ENCODE measurements at regions not wholly inside any gene's neighbourhood (a gene's known extent, or its start where the extent isn't known, plus 50 kb on each side); places are given as distances from the start of the nearest gene placed in this dataset.

GRCh38 chr4:96708766-96709165 lies 868.9 kb downstream of the PDHA2 start:
- DNase-seq, result no peak

- DNase-seq, result no peak
Observed at GRCh38 chr4:96713271-96713850, 873.5 kb downstream of the PDHA2 start.

- no peak for DNase-seq
Observed at GRCh38 chr4:96729641-96730040, 889.7 kb downstream of the PDHA2 start.

GRCh38 chr4:96730432-96730831 lies 890.5 kb downstream of the PDHA2 start:
- no peak for DNase-seq

- no peak for DNase-seq
Observed at GRCh38 chr4:96736352-96736889, 896.5 kb downstream of the PDHA2 start.

GRCh38 chr4:96739101-96739500 lies 899.2 kb downstream of the PDHA2 start:
- no peak for DNase-seq

GRCh38 chr4:96742332-96743014 lies 902.6 kb downstream of the PDHA2 start:
- no peak for DNase-seq

GRCh38 chr4:96744676-96745075 lies 904.8 kb downstream of the PDHA2 start:
- no peak for DNase-seq

GRCh38 chr4:96753216-96753615 lies 913.3 kb downstream of the PDHA2 start:
- DNase-seq, result no peak

GRCh38 chr4:96755569-96756484 lies 915.9 kb downstream of the PDHA2 start:
- DNase-seq, result no peak

- DNase-seq, result no peak
Observed at GRCh38 chr4:96756584-96756983, 916.7 kb downstream of the PDHA2 start.

GRCh38 chr4:96763546-96763945 lies 923.7 kb downstream of the PDHA2 start:
- no peak for DNase-seq

GRCh38 chr4:96766359-96766758 lies 926.5 kb downstream of the PDHA2 start:
- DNase-seq, result no peak

GRCh38 chr4:96767815-96768480 lies 928.1 kb downstream of the PDHA2 start:
- no peak for DNase-seq

GRCh38 chr4:96775501-96775900 lies 935.6 kb downstream of the PDHA2 start:
- no peak for DNase-seq

GRCh38 chr4:96776920-96777527 lies 937.1 kb downstream of the PDHA2 start:
- no peak for DNase-seq

- DNase-seq, result no peak
Observed at GRCh38 chr4:96784336-96784735, 944.4 kb downstream of the PDHA2 start.

- DNase-seq, result no peak
Observed at GRCh38 chr4:96786306-96786705, 946.4 kb downstream of the PDHA2 start.

GRCh38 chr4:96787766-96788165 lies 947.9 kb downstream of the PDHA2 start:
- no peak for DNase-seq

- DNase-seq, result no peak
Observed at GRCh38 chr4:96809563-96809962, 969.7 kb downstream of the PDHA2 start.

GRCh38 chr4:96827086-96827485 lies 987.2 kb downstream of the PDHA2 start:
- DNase-seq, result no peak

GRCh38 chr4:96833831-96834230 lies 993.9 kb downstream of the PDHA2 start:
- DNase-seq, result no peak

- DNase-seq, result no peak
Observed at GRCh38 chr4:96835991-96836390, 996.1 kb downstream of the PDHA2 start.
